NCI-H1694 (cell line): ENCODE measurements at regions not wholly inside any gene's neighbourhood (a gene's known extent, or its start where the extent isn't known, plus 50 kb on each side); places are given as distances from the start of the nearest gene placed in this dataset.
"Not testable (repeated sequence)": the region's sequence is repeated elsewhere in the genome, so short reads cannot be mapped to it uniquely, and the experiment has no call there.

ENCODE experiments used
- DNase-seq: peaks from one replicate; lab custom pipeline; 2025; lab: John Stamatoyannopoulos, UW

DNA sequence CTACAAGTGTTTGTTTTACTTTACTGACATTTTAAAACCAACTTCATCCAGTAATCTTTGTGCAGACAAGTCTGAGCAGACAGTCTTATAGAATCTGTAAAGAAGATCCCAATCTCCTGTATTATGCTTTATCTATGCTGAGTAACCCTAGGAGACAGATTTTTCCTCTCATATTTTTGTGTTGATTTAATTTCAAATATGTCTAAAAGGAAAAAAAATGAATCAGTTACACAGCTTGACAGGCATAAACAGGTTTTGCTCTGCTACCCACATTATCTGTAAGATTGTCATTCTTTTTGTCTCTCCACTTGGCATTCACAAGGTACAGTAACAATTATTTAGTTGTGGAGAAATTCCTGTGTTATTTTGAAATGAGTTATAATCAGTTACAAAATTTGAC, 415.0 kb downstream of the NYAP2 start:
- no peak for DNase-seq

DNA sequence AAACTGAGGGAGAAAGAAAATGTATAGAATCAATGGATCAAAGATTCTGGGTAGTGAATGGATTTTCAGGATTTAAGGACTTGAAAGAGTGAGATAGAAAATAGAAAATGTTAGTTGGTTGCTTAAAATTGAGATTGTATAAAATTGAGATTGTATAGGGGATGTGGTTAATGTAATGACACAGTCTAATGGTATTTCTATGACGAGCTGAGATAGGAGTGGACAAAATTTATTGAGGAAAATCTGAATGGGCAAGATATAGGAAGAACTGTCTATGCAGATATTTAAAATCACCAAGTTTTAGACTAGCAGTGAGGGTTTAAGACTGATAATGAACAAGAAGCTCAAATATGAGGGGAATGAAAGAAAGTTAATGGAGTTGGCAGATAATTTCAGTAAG, 406.6 kb downstream of the NYAP2 start:
- DNase-seq: no peak

DNA sequence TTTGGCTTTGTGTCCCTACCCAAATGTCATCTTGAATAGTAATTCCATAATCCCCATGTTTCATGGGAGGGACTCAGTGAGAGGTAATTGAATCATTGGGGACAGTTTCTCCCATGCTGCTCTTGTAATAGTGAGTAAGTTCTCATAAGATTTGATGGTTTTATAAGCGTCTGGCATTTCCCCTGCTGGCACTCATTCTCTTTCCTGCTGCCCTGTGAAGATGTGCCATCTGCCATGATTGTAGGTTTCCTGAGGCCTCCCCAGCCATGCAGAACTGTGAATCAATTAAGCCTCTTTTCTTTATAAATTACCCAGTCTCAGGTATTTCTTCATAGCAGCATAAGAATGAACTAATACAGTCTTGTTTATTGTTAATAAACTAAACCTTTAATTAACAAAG, 402.6 kb downstream of the NYAP2 start:
- not testable (repeated sequence) for DNase-seq

DNA sequence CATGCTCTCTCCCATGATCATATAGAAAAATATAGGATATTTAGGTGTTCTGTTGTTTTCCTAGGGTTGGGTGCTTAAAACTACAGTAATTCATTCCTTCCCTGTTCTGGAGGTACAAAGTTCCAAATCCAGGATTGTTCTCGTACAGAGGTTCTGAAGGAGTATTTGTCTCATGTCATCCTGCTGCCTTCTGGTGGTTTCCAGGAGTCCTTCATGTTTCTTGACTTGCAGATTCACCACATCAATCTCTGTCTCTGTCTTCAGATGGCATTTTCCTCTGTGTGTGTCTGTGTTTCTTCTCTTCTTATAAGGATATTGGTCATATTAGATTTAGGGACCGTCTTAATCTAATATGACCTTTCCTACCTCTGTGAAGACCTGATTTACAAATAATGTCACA, 397.9 kb downstream of the NYAP2 start:
- DNase-seq: no peak

DNA sequence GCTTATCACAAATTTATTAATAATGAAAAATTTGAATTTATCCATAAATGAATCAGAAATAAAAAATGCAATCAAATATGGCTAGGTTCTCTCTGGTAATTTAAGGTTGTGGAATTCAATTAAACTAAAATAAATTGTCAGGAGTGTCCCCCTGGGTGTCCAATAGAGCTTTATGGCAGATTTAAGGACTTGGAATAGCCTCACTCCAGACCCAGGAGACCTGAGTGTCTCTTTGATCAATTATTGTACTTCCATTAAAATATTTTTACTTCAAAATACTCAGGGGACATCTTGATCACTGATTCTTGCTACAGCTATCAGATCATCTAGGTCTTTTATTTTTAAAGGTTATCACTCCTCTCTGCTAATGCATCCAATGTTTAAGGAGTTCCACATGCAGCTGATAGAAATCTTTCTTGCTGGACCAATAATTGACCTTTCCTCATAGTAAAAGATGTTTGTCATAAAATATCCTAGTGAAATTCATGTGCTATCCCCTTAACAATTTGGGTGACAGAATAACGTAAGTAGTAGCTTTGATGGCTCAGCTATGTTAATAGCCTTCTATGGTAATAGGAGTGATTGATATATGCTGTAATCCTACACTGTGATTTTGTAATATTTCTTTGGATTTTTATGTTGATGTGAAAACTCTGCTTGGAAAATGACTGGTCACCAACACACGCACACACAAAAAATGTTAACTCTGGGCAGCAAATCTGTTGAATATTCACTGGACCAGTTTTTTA, 395.3 kb downstream of the NYAP2 start:
- DNase-seq: no peak

DNA sequence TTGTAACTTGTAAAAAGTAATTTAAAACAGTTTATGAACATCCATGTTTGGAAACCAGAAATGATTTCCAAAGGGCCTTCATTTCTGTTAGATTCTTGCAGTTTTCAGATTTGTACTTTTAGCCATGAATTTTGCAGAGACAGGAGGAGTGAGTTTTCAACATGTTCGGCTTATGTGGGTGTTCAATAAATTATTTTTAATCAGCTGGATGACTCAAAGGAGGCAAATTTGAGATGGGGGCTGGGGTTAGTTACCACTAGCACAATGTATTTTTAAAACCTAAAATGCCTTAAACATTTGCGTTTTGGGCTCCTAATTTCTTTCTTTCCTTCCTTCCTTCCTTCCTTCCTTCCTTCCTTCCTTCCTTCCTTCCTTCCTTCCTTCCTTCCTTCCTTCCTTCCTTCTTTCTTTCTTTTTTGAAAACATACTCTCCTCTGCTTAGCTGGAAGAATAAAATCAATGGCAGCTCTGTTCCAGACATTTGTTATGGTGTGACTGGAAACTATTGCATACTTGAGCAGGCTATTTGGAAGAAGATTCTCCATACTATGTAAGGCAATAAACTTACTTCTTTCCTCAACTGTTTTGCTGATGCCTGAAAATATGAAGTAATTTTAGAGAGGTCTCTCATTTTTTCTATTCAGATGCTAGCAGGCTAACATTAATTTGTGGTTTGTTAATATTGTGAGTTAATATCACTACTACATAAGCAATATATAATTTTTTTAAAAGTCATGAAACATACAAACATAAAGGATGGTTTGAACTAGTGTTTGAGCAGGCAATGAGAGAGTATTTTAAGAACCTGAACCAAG, 394.4 kb downstream of the NYAP2 start:
- DNase-seq: no peak

DNA sequence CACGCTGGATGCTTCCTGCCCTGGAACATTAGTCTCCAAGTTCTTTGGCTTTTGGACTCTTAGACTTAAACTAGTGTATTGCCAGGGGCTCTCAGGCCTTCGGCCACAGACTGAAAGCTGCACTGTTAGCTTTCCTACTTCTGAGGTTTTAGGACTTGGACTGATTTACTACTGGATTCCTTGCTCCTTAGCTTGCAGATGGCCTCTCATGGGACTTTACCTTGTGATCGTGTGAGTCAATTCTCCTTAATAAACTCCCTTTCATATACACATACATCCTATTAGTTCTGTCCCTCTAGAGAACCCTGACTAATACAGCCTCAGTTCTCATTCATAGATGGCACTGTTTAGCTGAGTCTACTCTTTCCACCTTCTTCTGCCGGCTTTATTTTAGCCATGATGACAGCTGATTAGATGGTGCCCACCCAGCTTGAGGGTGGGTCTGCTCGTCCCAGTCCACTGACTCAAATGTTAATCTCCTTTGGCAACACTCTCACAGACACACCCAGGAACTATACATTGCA, 389.1 kb downstream of the NYAP2 start:
- no peak for DNase-seq

DNA sequence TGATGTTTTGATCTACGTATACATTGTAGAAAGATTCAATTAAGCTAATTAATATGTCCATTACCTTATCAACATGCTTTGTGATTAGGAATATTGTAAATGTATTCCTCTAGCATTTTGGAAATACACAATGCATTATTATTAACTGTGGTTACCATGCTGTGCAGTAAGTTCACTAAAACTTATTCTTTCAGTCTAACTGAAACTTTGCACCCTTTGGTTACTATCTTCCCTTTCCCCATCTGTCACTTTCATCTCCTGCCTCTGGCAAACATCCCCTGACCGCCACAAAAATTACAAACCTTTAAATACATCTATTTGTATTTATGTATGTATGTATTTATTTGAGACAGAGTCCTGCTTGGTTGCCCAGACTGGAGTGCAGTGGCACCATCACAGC, 388.0 kb downstream of the NYAP2 start:
- DNase-seq: no peak

DNA sequence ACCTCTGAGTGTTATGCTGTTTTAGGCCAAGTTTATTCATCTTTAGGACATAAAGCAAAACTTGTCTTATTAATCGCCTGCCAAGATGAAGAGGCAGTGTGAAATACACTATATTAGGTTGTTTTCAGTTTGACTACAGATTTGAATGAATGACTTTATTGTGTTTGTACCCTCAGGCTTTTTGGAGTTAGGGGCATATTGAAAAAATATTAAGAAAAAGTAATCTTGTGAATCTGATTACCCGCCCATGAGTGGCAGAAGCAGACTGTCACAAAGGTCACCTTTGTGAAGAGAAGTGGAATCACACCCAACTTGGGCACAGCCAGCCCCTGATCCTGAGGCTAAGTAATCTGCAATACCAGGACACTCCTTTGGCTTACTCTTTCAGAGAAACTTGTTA, 382.5 kb downstream of the NYAP2 start:
- no peak for DNase-seq

DNA sequence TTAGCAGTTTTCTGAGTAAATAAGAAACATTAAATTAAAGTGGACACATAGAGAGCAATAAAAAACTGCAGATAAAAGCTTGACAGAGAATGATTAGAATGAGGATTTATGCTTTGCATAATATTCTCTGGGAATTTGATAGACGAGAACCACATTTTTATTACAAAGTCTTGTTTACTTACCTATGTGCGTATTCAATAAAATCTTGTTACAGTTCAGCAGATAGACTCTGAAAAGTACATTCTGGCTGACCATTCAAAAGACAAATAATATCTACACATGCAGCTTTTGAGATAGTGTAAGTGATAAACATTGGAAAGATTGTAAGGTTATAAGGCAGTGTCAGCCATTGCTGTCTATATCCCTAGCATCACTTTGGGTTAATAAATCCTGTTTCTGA, 381.6 kb downstream of the NYAP2 start:
- DNase-seq: no peak

DNA sequence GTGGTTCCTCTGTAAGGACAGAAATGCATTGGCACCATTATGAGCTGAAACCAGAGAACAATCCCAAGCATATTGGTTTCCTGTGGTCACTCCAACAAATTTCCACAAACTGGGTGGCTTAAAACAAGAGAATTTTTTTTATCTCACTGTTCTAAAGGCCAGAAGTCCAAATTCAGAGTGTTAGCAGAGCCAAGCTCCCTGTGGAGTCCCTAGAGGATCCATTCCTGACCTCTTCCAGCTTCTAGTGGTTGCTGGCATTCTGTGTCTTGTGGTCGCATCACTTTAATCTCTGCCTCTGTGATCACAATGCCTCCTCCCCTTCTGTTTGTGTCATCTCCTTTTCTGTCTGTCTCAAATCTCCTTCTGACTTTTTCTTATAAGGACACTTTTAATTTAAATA, 380.3 kb downstream of the NYAP2 start:
- no peak for DNase-seq

DNA sequence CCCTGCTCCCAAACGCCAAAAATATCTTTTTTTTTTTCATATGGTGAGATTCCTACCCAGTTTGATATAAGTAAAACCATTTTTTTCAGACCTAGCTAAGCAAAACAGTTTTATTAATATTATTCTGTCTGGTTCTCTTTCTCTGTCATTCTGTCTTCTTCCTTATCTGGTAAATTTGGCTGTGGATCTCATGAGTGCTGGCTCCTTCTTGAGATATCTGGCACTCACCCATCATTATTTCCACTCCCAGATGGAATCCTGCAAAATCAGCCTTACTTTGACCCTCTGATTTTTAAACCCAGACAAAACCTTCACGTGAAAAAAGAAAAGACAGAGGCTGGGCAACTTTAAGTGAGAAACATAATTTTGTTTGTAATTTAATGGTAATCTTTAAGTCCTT, 373.6 kb downstream of the NYAP2 start:
- DNase-seq: no peak

DNA sequence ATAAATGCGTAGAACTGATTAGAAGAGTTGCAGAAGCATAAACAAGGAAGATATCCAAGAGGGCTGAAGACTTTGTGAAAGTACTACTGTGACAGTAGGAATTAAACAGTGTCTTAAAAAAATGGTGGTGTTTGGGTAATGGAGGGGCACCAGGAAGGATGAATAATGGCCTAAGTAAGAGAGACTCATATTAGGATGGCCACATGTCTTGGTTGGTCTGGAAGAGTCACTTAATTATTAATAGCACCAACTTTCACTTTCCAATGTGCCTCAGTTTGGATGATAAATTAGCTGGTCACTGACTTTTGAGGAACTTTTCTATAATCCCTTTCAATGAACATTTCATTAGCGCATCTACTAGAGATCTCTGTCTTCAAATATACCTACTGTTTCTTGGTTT, 372.2 kb downstream of the NYAP2 start:
- DNase-seq: no peak

DNA sequence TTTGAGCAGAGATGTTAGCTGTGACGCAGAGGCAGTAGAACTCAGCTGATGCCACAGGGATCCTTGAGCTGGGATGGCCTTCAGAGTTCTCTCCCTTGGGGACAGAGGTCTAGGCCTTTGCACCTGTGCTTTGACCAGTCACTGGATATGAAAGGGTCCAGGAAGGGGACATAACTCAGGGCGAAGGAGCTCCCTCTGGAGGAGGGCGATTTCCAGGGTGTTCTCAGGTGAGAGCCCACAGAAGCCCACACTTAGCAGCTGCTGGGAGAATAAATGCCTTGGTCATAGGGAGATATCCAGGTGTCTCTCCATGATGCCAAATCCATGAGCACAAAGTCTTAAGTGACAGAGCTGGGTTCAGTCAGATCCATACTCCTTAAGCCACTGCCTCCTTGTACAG, 369.2 kb downstream of the NYAP2 start:
- no peak for DNase-seq

DNA sequence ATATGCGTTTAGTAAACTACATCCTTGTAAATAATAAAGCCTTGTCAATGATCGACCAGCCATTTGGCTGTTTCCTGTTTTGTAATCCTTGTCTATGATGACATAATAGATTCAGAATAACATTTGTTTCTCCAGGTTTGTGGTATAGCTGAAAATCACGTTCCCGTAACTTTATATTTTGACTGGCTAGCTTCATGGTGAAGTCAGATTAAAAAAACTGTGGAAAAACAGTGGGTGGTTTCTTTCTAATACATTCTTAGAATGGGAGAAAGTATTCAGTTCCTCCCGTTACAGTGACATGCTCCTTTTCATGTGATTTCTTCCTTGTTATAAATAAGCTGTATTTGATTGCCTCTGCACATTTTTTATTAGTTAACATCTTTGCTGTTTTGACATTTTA, 366.9 kb downstream of the NYAP2 start:
- no peak for DNase-seq

DNA sequence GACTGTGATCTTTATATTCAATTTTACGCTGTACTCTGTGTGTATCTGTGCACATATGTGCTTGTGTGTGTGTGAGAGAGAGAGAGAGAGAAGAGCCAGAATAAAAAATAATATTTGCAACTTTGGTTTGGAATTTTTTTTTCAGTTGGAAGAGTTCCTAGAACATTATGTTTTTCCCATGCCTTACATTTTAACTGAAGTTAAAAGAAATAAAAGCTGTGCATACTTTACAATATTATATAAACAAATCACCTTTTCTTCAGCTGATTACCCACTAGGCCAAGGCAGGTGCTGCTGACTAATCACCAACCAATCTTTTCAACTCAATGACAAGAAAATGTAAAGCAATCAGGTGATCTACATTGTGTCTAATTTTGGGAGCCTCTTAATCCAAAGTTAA, 366.3 kb downstream of the NYAP2 start:
- DNase-seq: no peak

DNA sequence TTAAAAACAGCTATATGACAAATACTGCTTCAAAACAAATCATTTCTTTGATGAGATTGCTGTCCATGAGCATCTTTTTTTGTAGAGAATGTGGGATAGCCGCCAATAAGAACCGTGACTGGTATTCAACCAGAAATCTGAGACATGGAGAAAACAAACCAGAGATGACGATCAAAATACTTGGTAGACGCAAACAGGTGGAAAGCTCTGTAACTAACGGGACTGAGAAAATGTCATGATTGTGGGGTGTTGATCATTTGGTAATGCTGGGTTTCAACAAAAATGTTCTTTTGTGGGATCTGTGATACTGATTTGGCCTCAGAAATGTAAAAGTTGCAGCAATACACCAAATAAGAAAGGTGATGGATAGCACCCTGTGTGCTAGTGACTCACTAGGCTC, 364.8 kb downstream of the NYAP2 start:
- DNase-seq: no peak

DNA sequence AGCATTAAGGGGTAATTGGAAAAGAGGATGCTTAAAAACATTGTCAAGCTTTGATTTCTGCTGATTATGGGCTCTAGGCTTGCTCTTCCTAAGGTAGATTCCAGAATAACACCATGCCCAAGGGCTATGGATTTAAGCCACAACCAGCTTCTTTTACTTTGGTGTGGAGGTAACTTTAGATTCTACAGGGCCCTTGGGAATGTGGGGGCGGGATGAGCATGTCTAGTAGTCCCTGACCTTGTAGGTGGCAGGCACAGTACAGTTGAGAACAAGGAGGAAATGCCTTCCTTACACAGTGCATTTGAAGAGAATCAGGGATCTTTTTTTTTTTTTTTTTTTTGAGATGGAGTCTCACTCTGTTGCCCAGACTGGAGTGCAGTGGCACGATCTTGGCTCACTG, 364.2 kb downstream of the NYAP2 start:
- no peak for DNase-seq

DNA sequence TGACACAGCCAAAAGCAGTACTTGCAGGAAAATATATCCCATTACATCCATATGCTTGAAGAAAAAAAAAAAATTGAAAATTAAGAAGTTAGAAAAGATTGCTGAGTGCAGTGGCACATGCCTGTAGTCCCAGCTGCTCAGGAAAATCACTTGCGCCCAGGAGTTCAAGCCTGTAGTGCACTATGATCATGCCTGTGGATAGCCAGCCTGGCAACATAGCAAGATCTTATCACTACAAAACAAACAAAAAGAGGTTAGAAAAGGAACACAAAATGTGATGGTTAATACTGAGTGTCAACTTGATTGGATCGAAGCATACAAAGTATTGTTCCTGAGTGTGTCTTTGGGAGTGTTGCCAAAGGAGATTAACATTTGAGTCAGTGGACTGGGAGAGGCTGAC, 361.9 kb downstream of the NYAP2 start:
- no peak for DNase-seq

DNA sequence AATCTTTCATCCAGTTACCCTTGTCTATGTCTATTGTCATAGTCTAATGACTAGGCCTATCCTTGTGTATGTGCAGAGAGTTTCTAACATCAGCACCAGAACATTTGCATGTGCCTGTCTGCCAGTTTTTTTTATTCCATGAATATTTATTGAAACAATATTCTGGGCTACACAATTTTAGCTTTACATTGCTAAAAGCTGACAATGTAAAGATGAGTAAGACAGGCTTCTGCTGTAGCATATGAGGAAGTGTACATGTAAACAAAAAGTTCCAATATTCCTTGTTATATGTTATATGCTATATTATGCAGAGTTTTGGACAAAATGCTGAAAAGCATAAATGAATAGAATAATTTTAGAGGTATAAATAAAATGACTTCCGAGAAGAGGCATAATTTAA, 357.7 kb downstream of the NYAP2 start:
- no peak for DNase-seq

DNA sequence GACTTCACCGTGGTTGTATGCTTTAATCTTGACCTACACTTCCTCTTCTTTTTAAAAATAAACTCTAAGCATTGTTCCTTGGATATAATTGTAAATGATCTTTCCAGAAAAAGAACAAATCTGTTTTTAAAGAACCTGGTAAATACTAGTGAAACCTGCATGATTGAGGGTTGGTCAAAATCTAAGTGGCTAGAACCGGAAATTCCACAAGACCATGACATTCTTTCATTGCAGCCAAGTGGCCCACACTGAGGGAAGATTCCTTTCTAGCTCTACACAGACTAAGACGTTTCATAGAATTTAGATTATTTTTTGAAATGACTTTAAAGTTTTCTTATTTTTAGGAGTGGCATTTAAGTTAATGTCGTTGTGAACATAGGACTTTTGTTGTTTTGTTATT, 356.7 kb downstream of the NYAP2 start:
- DNase-seq: no peak

DNA sequence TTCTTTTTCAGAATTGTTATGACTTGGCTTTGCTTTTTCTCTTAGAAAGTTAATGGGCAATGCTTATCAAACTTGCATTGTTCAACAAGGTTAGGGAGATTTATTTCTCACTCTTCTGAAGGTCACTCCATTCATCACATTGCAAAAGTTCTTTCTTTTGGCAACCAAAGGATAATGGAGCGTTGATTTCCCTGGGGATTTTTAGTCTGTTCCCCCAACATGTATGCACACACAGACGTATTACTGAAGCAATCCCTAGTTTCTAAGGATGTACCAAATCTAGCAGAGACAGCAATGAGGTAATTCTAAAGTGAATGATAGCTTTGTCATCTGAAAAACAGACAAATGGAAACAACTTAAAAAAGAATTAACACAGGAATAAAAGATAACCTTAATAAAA, 349.1 kb downstream of the NYAP2 start:
- DNase-seq: no peak

DNA sequence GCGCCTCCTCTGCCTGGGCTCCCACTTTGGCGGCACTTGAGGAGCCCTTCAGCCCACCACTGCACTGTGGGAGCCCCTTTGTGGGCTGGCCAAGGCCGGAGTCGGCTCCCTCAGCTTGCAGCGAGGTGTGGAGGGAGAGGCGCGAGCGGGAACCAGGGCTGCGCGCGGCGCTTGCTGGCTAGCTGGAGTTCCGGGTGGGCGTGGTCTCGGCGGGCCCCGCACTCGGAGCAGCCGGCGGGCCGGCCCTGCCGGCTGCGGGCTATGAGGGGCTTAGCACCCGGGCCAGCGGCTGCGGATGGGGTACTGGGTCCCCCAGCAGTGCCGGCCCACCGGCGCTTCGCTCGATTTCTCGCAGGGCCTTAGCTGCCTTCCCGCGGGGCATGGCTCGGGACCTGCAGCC, 344.5 kb downstream of the NYAP2 start:
- not testable (repeated sequence) for DNase-seq

DNA sequence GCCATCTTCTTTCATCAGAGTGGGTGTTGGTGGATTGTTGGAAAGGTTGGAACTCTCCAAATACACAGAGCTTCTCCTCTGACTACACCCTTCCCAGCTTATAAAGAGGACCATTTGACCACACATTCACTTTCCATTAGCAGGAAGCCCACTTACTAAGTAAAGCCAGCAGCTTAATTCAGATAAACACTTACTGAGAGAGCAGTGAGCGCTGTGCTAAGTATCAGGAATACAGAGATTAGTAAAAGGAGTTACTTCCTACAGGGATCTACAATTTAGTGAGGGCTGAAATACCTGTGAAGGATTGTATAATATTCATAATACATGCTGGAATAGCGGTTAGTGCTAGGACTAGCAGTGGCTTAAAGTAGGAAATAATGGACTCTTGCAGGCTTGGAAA, 343.0 kb downstream of the NYAP2 start:
- DNase-seq: no peak
